Brain microvascular endothelial cell (primary cell): ENCODE measurements at regions not wholly inside any gene's neighbourhood (a gene's known extent, or its start where the extent isn't known, plus 50 kb on each side); places are given as distances from the start of the nearest gene placed in this dataset.
A peak's percentile ranks its signal among the peaks of the same experiment; 100 is the strongest.

Experiments
- DNase-seq: peaks from one replicate; pipeline ENCODE4 v3.0.0-alpha.2; 2020
- H3K27ac ChIP-seq: fragments of 250-450 bp; sonication (Bioruptor Pico); 2 replicates; pipeline ENCODE4 v1.5.1; 2020; ENCODE audit warnings: mild to moderate bottlenecking, moderate library complexity
- H3K27me3 ChIP-seq: fragments of 250-450 bp; sonication (Bioruptor Pico); replicated peaks from 2 replicates; pipeline ENCODE4 v1.5.1; 2020; ENCODE audit warnings: mild to moderate bottlenecking
- H3K36me3 ChIP-seq: fragments of 250-450 bp; sonication (Bioruptor Pico); replicated peaks from 2 replicates; pipeline ENCODE4 v1.5.1; 2020; ENCODE audit warnings: mild to moderate bottlenecking
- H3K4me3 ChIP-seq: 2 replicates; pipeline ENCODE4 v1.5.1; 2011; ENCODE audit warnings: low read depth, mild to moderate bottlenecking, control low read depth, low read length, moderate library complexity
- CTCF ChIP-seq: IDR thresholded peaks from 2 replicates; pipeline ENCODE4 v1.5.1; 2011; ENCODE audit warnings: low read depth, mild to moderate bottlenecking, moderate library complexity, low read length, control low read depth, inconsistent platforms; ENCODE audit errors: missing control alignments
- in situ Hi-C: cut with HindIII; loops from 2 replicates; pipeline ENCODE4 v1.10.0; 2017; ENCODE audit warnings: low sequenced_read_pairs, low pct_ligation_motif_present

DNA sequence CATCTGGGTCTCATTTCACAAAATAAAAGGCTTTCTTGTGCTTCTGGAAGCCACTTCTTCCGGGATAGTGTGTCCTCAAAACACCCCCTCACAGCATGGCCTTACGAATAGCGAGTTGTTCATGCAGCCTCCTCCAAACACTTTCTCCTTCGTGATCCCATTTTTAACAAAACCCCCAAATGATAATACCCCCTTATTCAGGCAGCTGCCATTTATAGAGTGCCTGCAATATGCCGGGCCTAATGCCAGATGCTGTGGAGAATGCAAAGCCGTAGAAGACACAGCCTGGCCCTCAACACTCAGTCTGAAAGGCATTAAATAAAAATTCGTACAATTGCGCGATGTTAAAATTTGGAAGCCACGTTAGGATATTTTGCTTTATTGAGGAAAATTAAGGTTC, 66.4 kb upstream of the SLC44A1 start:
- in situ Hi-C loops, result loop anchor here (25.0 kb wide), 1 partner anchor 209 kb away; no protein-coding TSS in a partner anchor
- TF ChIP-seq CTCF, result no peak
- Histone ChIP-seq H3K27ac (no peak overlapping the region), H3K4me3 (no peak overlapping the region), H3K36me3 (no peaks in the 10 kb centered on the region), H3K27me3 (no peaks in the 10 kb centered on the region)
- no peak for DNase-seq

- Histone ChIP-seq H3K4me3 (no peak overlapping the region), H3K27me3 (no peaks in the 10 kb centered on the region), H3K27ac (peak overlapping the region; percentile 12), H3K36me3 (no peaks in the 10 kb centered on the region)
- TF ChIP-seq CTCF, result no peak
- DNase-seq, result peak; percentile 67
- in situ Hi-C loops, result loop anchor here (25.0 kb wide), 1 partner anchor 200 kb away; no protein-coding TSS in a partner anchor
These were observed 56.7 kb upstream of the SLC44A1 start for GRCh38 chr9:105187781-105188180.

DNA sequence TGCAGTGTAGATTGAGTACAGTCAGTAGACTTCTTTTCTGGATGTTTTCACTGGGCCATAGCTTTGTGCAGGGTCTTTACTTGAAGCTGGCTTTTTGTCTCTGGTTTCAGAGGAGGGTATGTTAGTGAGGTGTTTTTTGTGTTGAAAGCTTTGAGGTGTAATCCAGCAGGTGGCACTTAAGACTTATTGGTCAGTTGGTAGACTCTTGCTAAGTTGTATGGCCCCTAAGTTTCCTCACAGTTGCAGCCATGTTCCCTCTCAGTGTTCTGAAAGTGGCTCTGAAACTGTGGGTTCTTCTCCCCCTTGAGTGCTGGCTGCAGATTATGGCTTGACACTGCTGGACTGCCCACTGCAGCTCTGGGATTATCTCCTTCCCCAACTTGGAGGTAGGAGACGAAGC, 55.7 kb upstream of the SLC44A1 start:
- no peak overlapping the region for H3K27ac ChIP-seq
- no peaks in the 10 kb centered on the region for H3K36me3 ChIP-seq
- no peak for TF ChIP-seq CTCF
- no peaks in the 10 kb centered on the region for H3K27me3 ChIP-seq
- no peak overlapping the region for H3K4me3 ChIP-seq
- in situ Hi-C loops, result loop anchor here (25.0 kb wide), 1 partner anchor 199 kb away; no protein-coding TSS in a partner anchor
- no peak for DNase-seq

- TF ChIP-seq CTCF, result no peak
- no peaks in the 10 kb centered on the region for H3K36me3 ChIP-seq
- in situ Hi-C loops, result loop anchor here (25.0 kb wide), 1 partner anchor 196 kb away; no protein-coding TSS in a partner anchor
- DNase-seq, result no peak
- no peaks in the 10 kb centered on the region for H3K27me3 ChIP-seq
- no peak overlapping the region for H3K27ac ChIP-seq
- no peak overlapping the region for H3K4me3 ChIP-seq
These were observed 52.8 kb upstream of the SLC44A1 start for GRCh38 chr9:105191508-105192121.

GRCh38 chr9:105193560-105193959, 50.9 kb upstream of the SLC44A1 start:
- Histone ChIP-seq H3K27ac (no peak overlapping the region), H3K4me3 (no peak overlapping the region), H3K27me3 (no peaks in the 10 kb centered on the region), H3K36me3 (no peaks in the 10 kb centered on the region)
- in situ Hi-C loops, result loop anchor here (25.0 kb wide), 1 partner anchor 194 kb away; no protein-coding TSS in a partner anchor
- no peak for TF ChIP-seq CTCF
- DNase-seq, result no peak

DNA sequence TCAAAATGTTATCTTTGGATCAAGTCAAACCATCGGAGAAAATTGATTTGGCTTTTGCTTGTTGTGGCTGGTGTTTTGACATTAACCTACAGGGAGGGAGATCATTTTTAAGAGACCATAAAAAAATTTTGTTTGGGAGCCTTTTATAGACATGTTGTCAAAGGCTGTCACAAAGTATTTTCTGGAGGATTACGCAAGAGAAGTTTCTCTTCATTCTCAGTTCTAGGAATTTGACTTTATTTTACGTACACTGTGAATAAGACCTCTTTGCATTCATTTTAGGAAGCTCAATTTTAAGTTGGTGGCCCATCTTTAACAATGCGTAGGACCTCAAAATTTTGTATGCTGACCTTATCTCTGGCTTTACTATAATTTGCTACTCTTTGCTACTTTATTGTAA, 50.2 kb upstream of the SLC44A1 start:
- no peak overlapping the region for H3K27ac ChIP-seq
- in situ Hi-C loops, result loop anchor here (25.0 kb wide), 1 partner anchor 193 kb away; no protein-coding TSS in a partner anchor
- no peak for TF ChIP-seq CTCF

More for the DNA sequence above, 50.2 kb upstream of the SLC44A1 start:
- H3K4me3 ChIP-seq, result no peak overlapping the region
- no peak for DNase-seq
- no peaks in the 10 kb centered on the region for H3K36me3 ChIP-seq
- no peaks in the 10 kb centered on the region for H3K27me3 ChIP-seq
